ENCODE measurements at regions not wholly inside any gene's neighbourhood (a gene's known extent, or its start where the extent isn't known, plus 50 kb on each side); places are given as distances from the start of the nearest gene placed in this dataset.

- Histone ChIP-seq H3K27ac (no peak overlapping the region), H3K9me3 (no peaks in the 10 kb centered on the region), H3K27me3 (no peaks in the 10 kb centered on the region), H3K36me3 (no peaks in the 10 kb centered on the region), H3K4me3 (no peak overlapping the region), H3K4me1 (no peaks in the 10 kb centered on the region)
- DNase-seq, result no peak
- intact Hi-C loops (cut with DNase I), result no loop called here
- no peak for TF ChIP-seq POLR2A (IDR thresholded peaks at IDR 0.05)
- TF ChIP-seq, protein P1, sequence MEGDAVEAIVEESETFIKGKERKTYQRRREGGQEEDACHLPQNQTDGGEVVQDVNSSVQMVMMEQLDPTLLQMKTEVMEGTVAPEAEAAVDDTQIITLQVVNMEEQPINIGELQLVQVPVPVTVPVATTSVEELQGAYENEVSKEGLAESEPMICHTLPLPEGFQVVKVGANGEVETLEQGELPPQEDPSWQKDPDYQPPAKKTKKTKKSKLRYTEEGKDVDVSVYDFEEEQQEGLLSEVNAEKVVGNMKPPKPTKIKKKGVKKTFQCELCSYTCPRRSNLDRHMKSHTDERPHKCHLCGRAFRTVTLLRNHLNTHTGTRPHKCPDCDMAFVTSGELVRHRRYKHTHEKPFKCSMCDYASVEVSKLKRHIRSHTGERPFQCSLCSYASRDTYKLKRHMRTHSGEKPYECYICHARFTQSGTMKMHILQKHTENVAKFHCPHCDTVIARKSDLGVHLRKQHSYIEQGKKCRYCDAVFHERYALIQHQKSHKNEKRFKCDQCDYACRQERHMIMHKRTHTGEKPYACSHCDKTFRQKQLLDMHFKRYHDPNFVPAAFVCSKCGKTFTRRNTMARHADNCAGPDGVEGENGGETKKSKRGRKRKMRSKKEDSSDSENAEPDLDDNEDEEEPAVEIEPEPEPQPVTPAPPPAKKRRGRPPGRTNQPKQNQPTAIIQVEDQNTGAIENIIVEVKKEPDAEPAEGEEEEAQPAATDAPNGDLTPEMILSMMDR (IDR thresholded peaks at IDR 0.05), result no peak
- 62 to 70% methylated on average over 4 of the region's 4 CpGs for WGBS, 2 donors
Observed at GRCh38 chr12:19951664-19952063, 416.7 kb upstream of the PDE3A start.

- no peak for DNase-seq
- no peaks in the 10 kb centered on the region for H3K9me3 ChIP-seq
- TF ChIP-seq POLR2A (IDR thresholded peaks at IDR 0.05), result no peak
- TF ChIP-seq, protein P1 (IDR thresholded peaks at IDR 0.05), result no peak
- H3K27ac ChIP-seq, result no peak overlapping the region
- no peaks in the 10 kb centered on the region for H3K27me3 ChIP-seq
- 77 to 92% methylated on average over 1 of the region's 1 CpG for WGBS, 2 donors
- H3K36me3 ChIP-seq, result no peaks in the 10 kb centered on the region
- H3K4me1 ChIP-seq, result no peaks in the 10 kb centered on the region
- intact Hi-C loops (cut with DNase I), result no loop called here
- H3K4me3 ChIP-seq, result no peak overlapping the region
Observed at GRCh38 chr12:19953734-19954133, 414.6 kb upstream of the PDE3A start.

DNA sequence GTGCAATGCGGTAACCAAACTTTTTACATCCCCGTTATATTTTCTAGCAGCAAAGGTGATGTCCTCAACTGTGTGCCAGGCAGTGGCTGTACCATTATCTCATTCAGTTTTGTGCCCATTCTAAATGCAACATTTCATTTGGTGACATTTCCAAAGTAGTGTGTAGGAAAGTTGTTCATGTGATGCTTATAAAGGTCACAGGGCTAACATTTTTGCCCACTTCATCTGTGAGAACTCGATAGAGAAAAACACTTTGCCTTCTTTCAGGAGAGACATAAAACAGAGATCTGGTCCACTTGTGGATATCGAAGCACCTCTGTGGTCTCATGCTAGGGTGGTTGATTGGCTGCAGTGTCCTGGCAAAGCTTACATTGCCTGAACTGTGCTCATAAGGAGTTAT, 414.2 kb upstream of the PDE3A start:
- TF ChIP-seq, protein P1 (IDR thresholded peaks at IDR 0.05), result no peak
- TF ChIP-seq POLR2A (IDR thresholded peaks at IDR 0.05), result no peak
- no peak overlapping the region for H3K27ac ChIP-seq
- WGBS, 2 donors, result 89 to 91% methylated on average over 4 of the region's 4 CpGs

DNA sequence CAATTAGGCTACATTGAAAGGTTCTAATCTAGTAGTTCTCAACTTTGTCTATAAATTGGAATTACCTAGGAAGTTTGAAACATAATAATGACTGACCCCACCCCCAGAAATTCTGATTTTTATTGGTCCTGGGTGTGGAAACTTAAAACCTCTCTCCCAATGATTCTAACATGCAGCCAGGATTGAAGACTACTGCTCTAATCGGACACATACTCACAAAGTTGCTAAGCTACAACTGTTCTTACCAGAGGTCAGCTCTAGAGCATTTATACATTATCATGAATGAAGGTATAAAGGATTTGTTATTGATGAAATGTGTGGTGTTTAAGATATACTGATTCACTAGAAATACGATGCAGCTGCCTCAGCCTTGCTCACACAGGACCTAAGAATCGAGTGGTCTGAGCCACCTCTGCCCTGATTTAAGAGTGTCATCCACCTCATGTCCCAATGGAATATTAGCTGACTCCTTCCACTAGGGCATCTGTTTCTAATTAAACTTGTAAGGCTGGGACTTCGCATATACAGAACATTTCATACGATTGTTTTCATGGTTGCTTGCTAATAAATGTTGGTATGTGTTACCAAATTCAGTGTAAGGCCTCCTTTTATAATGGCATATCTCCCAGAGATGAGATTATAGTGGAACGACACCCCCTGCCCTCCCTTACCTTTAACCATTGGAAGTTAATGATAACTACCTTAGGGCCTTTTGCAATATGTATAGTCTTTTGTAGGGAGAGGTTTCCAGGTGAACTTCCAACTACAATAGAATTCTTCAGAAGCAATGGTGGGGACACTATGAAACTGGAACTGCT, 410.8 kb upstream of the PDE3A start:
- 77 to 81% methylated on average over 6 of the region's 6 CpGs for WGBS, 2 donors
- TF ChIP-seq POLR2A (IDR thresholded peaks at IDR 0.05), result no peak
- TF ChIP-seq, protein P1 (IDR thresholded peaks at IDR 0.05), result no peak
- H3K4me1 ChIP-seq, result no peaks in the 10 kb centered on the region
- H3K9me3 ChIP-seq, result no peaks in the 10 kb centered on the region
- no peak overlapping the region for H3K27ac ChIP-seq
- DNase-seq, result no peak
- H3K4me3 ChIP-seq, result no peak overlapping the region
- H3K36me3 ChIP-seq, result no peaks in the 10 kb centered on the region
- no peaks in the 10 kb centered on the region for H3K27me3 ChIP-seq
- intact Hi-C loops (cut with DNase I), result no loop called here

More for the DNA sequence above, 414.2 kb upstream of the PDE3A start:
- intact Hi-C loops (cut with DNase I), result no loop called here
- Histone ChIP-seq H3K4me3 (no peak overlapping the region), H3K27me3 (no peaks in the 10 kb centered on the region), H3K4me1 (no peaks in the 10 kb centered on the region), H3K36me3 (no peaks in the 10 kb centered on the region), H3K9me3 (no peaks in the 10 kb centered on the region)
- no peak for DNase-seq

DNA sequence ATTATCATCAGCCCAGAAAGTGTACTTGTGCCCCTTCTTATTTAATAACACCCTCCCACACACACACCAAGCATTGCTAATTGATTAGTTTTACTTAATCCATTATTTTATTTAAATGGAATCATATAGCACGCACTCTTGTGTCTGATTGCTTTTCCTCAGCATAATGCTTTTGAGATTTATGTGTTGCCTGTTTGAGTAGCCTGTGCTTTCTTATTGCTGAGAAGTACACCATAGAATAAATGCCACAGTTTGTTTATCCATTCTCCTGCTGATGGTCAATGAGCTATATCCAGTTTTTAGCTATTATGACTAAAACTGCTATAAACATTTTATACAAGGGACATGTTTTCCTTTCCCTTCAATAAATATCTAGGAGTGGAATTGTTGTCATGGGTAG, 409.9 kb upstream of the PDE3A start:
- DNase-seq, result no peak

More for the DNA sequence above, 409.9 kb upstream of the PDE3A start:
- no peaks in the 10 kb centered on the region for H3K27me3 ChIP-seq
- H3K4me1 ChIP-seq, result no peaks in the 10 kb centered on the region
- no peaks in the 10 kb centered on the region for H3K9me3 ChIP-seq
- no peaks in the 10 kb centered on the region for H3K36me3 ChIP-seq
- TF ChIP-seq POLR2A (IDR thresholded peaks at IDR 0.05), result no peak
- H3K27ac ChIP-seq, result no peak overlapping the region
- WGBS, 2 donors, result 88 to 96% methylated on average over 1 of the region's 1 CpG
- H3K4me3 ChIP-seq, result no peak overlapping the region
- intact Hi-C loops (cut with DNase I), result no loop called here
